Mesenchymal stem cell (in vitro differentiated cells and primary cell): ENCODE measurements at regions not wholly inside any gene's neighbourhood (a gene's known extent, or its start where the extent isn't known, plus 50 kb on each side); places are given as distances from the start of the nearest gene placed in this dataset.

Experiments used
- DNase-seq: peaks from one replicate; pipeline ENCODE4 v3.0.0-alpha.2; 2013
- H2AFZ ChIP-seq: one replicate; pipeline ENCODE4 v1.6.1; 2013; ENCODE audit warnings: low read depth, mild to moderate bottlenecking, control low read depth, inconsistent platforms, low read length, moderate library complexity
- H2AK5ac ChIP-seq: 2 replicates; pipeline ENCODE4 v1.6.1; 2013; ENCODE audit warnings: low read length, moderate library complexity, mild to moderate bottlenecking, inconsistent platforms; ENCODE audit not compliant: severe bottlenecking
- H2BK120ac ChIP-seq: one replicate; pipeline ENCODE4 v1.6.1; 2013; ENCODE audit warnings: low read depth, mild to moderate bottlenecking, inconsistent platforms, low read length, moderate library complexity
- H2BK12ac ChIP-seq, 2 experiments: one replicate each; pipeline ENCODE4 v1.6.1; 2013; ENCODE audit warnings: inconsistent platforms in 2 of 2, low read length in 2 of 2, mild to moderate bottlenecking in 2 of 2, moderate library complexity in 2 of 2, control low read depth in 1 of 2
- H2BK15ac ChIP-seq: one replicate; pipeline ENCODE4 v1.6.1; 2013; ENCODE audit warnings: mild to moderate bottlenecking, low read depth, inconsistent platforms; ENCODE audit not compliant: poor library complexity, severe bottlenecking
- H2BK5ac ChIP-seq: 2 replicates; pipeline ENCODE4 v1.6.1; 2013; ENCODE audit warnings: low read depth, mild to moderate bottlenecking, low read length, control low read depth, inconsistent platforms; ENCODE audit not compliant: poor library complexity, severe bottlenecking
- H3K14ac ChIP-seq, 2 experiments: one replicate each; pipeline ENCODE4 v1.6.1; 2013; ENCODE audit warnings: inconsistent platforms in 2 of 2, low read length in 2 of 2, control low read depth in 1 of 2, mild to moderate bottlenecking in 1 of 2, moderate library complexity in 1 of 2
- H3K18ac ChIP-seq, 2 experiments: one replicate each; pipeline ENCODE4 v1.6.1; 2013; ENCODE audit warnings: inconsistent platforms in 2 of 2, low read length in 2 of 2, control low read depth in 1 of 2, low read depth in 1 of 2, mild to moderate bottlenecking in 1 of 2
- H3K23ac ChIP-seq, 2 experiments: one replicate each; pipeline ENCODE4 v1.6.1; 2013; ENCODE audit warnings: inconsistent platforms in 2 of 2, low read length in 2 of 2, mild to moderate bottlenecking in 2 of 2, moderate library complexity in 2 of 2, control low read depth in 1 of 2
- H3K27ac ChIP-seq: 2 replicates; pipeline ENCODE4 v1.5.1; 2013; ENCODE audit warnings: mild to moderate bottlenecking, moderate library complexity, low read length, control low read depth, inconsistent platforms; ENCODE audit not compliant: poor library complexity, severe bottlenecking
- H3K27me3 ChIP-seq, 2 experiments: 2 replicates each; pipeline versions ENCODE4 v1.6.1 to v1.7.0; 2013; ENCODE audit warnings: low read length in 2 of 2, mild to moderate bottlenecking in 2 of 2, moderate library complexity in 2 of 2, control low read depth in 1 of 2, inconsistent platforms in 1 of 2; ENCODE audit not compliant: control insufficient read depth in 1 of 2, insufficient read depth in 1 of 2
- H3K36me3 ChIP-seq, 2 experiments: 2 replicates each; pipeline versions ENCODE4 v1.6.1 to v1.7.0; 2013; ENCODE audit warnings: low read length in 2 of 2, control low read depth in 1 of 2, inconsistent platforms in 1 of 2, low read depth in 1 of 2, mild to moderate bottlenecking in 1 of 2; ENCODE audit not compliant: insufficient read depth in 2 of 2, control insufficient read depth in 1 of 2
- H3K4ac ChIP-seq, 2 experiments: one replicate each; pipeline ENCODE4 v1.6.1; 2013; ENCODE audit warnings: inconsistent platforms in 2 of 2, low read length in 2 of 2, mild to moderate bottlenecking in 2 of 2, moderate library complexity in 2 of 2, control low read depth in 1 of 2, low read depth in 1 of 2
- H3K4me1 ChIP-seq: 2 replicates; pipeline ENCODE4 v1.6.1; 2013; ENCODE audit warnings: low read depth, low read length, control low read depth; ENCODE audit not compliant: control insufficient read depth, insufficient read depth
- H3K4me2 ChIP-seq: 2 replicates; pipeline ENCODE4 v1.6.1; 2013; ENCODE audit warnings: low read length, mild to moderate bottlenecking, inconsistent platforms; ENCODE audit not compliant: poor library complexity, severe bottlenecking
- H3K4me3 ChIP-seq, 2 experiments: 2 replicates each; pipeline versions ENCODE4 v1.5.1 to v1.7.0; 2013; ENCODE audit warnings: low read length in 2 of 2, mild to moderate bottlenecking in 2 of 2, control low read depth in 1 of 2, low read depth in 1 of 2; ENCODE audit not compliant: insufficient read depth in 1 of 2
- H3K79me1 ChIP-seq: replicated peaks from 2 replicates; pipeline ENCODE4 v1.6.1; 2013; ENCODE audit warnings: mild to moderate bottlenecking, control low read depth, low read length, inconsistent platforms; ENCODE audit not compliant: poor library complexity, severe bottlenecking
- H3K9ac ChIP-seq: 2 replicates; pipeline ENCODE4 v1.7.0; 2013; ENCODE audit warnings: mild to moderate bottlenecking, low read length, moderate library complexity
- H3K9me3 ChIP-seq: 2 replicates; pipeline ENCODE4 v1.7.0; 2013; ENCODE audit warnings: mild to moderate bottlenecking, low read length; ENCODE audit not compliant: control insufficient read depth
- H4K8ac ChIP-seq: one replicate; pipeline ENCODE4 v1.6.1; 2013; ENCODE audit warnings: inconsistent platforms, mild to moderate bottlenecking, low read length, moderate library complexity
- H4K91ac ChIP-seq: one replicate; pipeline ENCODE4 v1.6.1; 2013; ENCODE audit warnings: mild to moderate bottlenecking, low read length, inconsistent platforms
- WGBS: methylation state at CpG from one replicate; pipeline ENCODE4 v1.1.7; 2013; ENCODE audit warnings: mixed read lengths; 5-methylcytosine and 5-hydroxymethylcytosine counted together

DNA sequence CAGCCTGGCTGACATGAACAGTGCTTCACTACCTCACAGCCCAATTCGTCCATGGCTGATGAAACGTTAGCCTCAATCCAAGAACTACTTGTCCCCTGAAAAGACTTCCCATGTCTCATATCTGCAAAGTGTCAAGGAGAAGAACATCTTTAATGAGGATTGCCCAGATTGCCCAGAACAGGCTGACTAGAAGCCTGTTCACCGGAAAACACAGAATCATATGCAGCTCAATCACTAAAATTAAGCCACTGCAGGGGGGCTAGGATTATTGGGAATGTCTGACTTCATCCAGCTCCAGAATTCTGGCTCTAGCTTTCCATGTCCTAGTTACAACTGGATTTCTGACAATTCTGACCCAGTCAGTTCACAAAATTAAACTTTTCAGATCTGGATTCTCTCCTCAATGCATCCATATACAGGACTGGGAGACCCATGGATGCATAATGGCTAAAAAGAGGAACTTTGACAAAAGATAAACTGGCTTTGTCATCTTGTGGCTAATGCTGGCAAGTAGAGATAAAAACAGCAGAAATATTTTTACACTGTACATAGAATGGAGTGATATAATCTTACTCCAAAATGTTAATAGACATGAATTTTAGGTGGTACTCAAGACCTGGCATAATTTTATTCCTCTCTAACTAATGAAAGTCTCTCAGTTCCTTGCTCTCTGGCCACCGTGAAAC, 467.0 kb upstream of the POT1 start:
- no peak overlapping the region for H3K23ac ChIP-seq
- peak overlapping the region in 1 of 2 experiments; percentile 91 for H2BK12ac ChIP-seq
- H2AFZ ChIP-seq: no peak overlapping the region
- H3K4me1 ChIP-seq: no peaks in the 10 kb centered on the region
- no peak overlapping the region for H2AK5ac ChIP-seq
- no peak overlapping the region for H2BK15ac ChIP-seq
- WGBS: 59% methylated on average over 3 of the region's 4 CpGs
- H3K18ac ChIP-seq: no peak overlapping the region
- peaks cover 3% of the 10 kb centered on the region for H3K9me3 ChIP-seq
- H3K27ac ChIP-seq: no peak overlapping the region
- no peak overlapping the region for H2BK5ac ChIP-seq
- H3K14ac ChIP-seq: no peak overlapping the region
- H3K79me1 ChIP-seq: no peaks in the 10 kb centered on the region
- no peaks in the 10 kb centered on the region for H3K36me3 ChIP-seq
- no peak overlapping the region for H3K9ac ChIP-seq
- no peak overlapping the region for H4K91ac ChIP-seq
- DNase-seq: no peak
- no peak overlapping the region for H3K4me2 ChIP-seq
- no peak overlapping the region for H2BK120ac ChIP-seq
- peak overlapping the region; percentile 7 to 22 for H3K4ac ChIP-seq
- no peak overlapping the region for H4K8ac ChIP-seq
- no peak overlapping the region for H3K4me3 ChIP-seq
- H3K27me3 ChIP-seq: no peaks in the 10 kb centered on the region

GRCh38 chr7:125391921-125392320, 462.3 kb upstream of the POT1 start:
- Histone ChIP-seq H3K27ac (no peak overlapping the region), H4K91ac (no peak overlapping the region), H3K14ac (no peak overlapping the region), H3K27me3 (no peaks in the 10 kb centered on the region), H3K23ac (no peak overlapping the region), H3K4ac (no peak overlapping the region), H4K8ac (no peak overlapping the region), H3K9ac (no peak overlapping the region), H3K4me1 (no peaks in the 10 kb centered on the region), H3K79me1 (no peaks in the 10 kb centered on the region), H3K18ac (no peak overlapping the region), H2BK120ac (no peak overlapping the region), H2AFZ (no peak overlapping the region), H3K9me3 (no peaks in the 10 kb centered on the region), H3K4me3 (no peak overlapping the region), H2BK5ac (no peak overlapping the region), H2BK12ac (no peak overlapping the region), H3K4me2 (no peak overlapping the region), H2BK15ac (no peak overlapping the region), H3K36me3 (no peaks in the 10 kb centered on the region), H2AK5ac (no peak overlapping the region)
- peak; percentile 84 for DNase-seq
- 6% methylated on average over 2 of the region's 3 CpGs for WGBS

GRCh38 chr7:125390981-125391380, 461.4 kb upstream of the POT1 start:
- Histone ChIP-seq H2AFZ (no peak overlapping the region), H4K8ac (no peak overlapping the region), H3K4me3 (no peak overlapping the region), H4K91ac (no peak overlapping the region), H2BK15ac (no peak overlapping the region), H2BK5ac (no peak overlapping the region), H3K27me3 (no peaks in the 10 kb centered on the region), H3K36me3 (no peaks in the 10 kb centered on the region), H3K4me1 (no peaks in the 10 kb centered on the region), H2BK120ac (no peak overlapping the region), H3K4ac (peak overlapping the region in 1 of 2 experiments; percentile 81), H3K4me2 (no peak overlapping the region), H3K9ac (no peak overlapping the region), H3K79me1 (no peaks in the 10 kb centered on the region), H3K18ac (no peak overlapping the region), H3K23ac (no peak overlapping the region), H2BK12ac (no peak overlapping the region), H2AK5ac (no peak overlapping the region), H3K14ac (no peak overlapping the region), H3K27ac (no peak overlapping the region), H3K9me3 (no peaks in the 10 kb centered on the region)
- WGBS: 33% methylated on average over 3 of the region's 3 CpGs
- DNase-seq: peak; percentile 43

- peaks cover 16% of the 10 kb centered on the region for H3K9me3 ChIP-seq
- no peak overlapping the region for H2BK15ac ChIP-seq
- no peaks in the 10 kb centered on the region for H3K27me3 ChIP-seq
- H3K23ac ChIP-seq: no peak overlapping the region
- H3K4ac ChIP-seq: no peak overlapping the region
- no peaks in the 10 kb centered on the region for H3K36me3 ChIP-seq
- H3K9ac ChIP-seq: no peak overlapping the region
- DNase-seq: no peak
- H2BK5ac ChIP-seq: no peak overlapping the region
- H3K4me3 ChIP-seq: no peak overlapping the region
- no peak overlapping the region for H2AK5ac ChIP-seq
- H3K27ac ChIP-seq: no peak overlapping the region
- 64% methylated on average over 3 of the region's 3 CpGs for WGBS
- H3K4me2 ChIP-seq: no peak overlapping the region
- no peaks in the 10 kb centered on the region for H3K79me1 ChIP-seq
- H3K14ac ChIP-seq: no peak overlapping the region
- no peak overlapping the region for H4K91ac ChIP-seq
- H2AFZ ChIP-seq: peak overlapping the region; percentile 14
- no peak overlapping the region for H2BK120ac ChIP-seq
- peak overlapping the region; percentile 39 to 40 for H3K18ac ChIP-seq
- H2BK12ac ChIP-seq: peak overlapping the region in 1 of 2 experiments; percentile 84
- no peaks in the 10 kb centered on the region for H3K4me1 ChIP-seq
- H4K8ac ChIP-seq: no peak overlapping the region
Measured at GRCh38 chr7:125386211-125386610, 456.6 kb upstream of the POT1 start.
